Stimulated activated CD4-positive, alpha-beta T cell treated with anti-CD3 and anti-CD28 coated beads, Interleukin-4, amount 100 ng/mL, for 48 hours (primary cell): ENCODE measurements at regions not wholly inside any gene's neighbourhood (a gene's known extent, or its start where the extent isn't known, plus 50 kb on each side); places are given as distances from the start of the nearest gene placed in this dataset.

ENCODE experiments used
- DNase-seq, 2 donors: peaks; one replicate each; pipeline ENCODE4 v3.0.0-alpha.2; 2020; ENCODE audit warnings: low read depth in 2 of 2

- no peak for DNase-seq
Measured at GRCh38 chr14:105844047-105844630, 317.8 kb downstream of the TMEM121 start.

DNA sequence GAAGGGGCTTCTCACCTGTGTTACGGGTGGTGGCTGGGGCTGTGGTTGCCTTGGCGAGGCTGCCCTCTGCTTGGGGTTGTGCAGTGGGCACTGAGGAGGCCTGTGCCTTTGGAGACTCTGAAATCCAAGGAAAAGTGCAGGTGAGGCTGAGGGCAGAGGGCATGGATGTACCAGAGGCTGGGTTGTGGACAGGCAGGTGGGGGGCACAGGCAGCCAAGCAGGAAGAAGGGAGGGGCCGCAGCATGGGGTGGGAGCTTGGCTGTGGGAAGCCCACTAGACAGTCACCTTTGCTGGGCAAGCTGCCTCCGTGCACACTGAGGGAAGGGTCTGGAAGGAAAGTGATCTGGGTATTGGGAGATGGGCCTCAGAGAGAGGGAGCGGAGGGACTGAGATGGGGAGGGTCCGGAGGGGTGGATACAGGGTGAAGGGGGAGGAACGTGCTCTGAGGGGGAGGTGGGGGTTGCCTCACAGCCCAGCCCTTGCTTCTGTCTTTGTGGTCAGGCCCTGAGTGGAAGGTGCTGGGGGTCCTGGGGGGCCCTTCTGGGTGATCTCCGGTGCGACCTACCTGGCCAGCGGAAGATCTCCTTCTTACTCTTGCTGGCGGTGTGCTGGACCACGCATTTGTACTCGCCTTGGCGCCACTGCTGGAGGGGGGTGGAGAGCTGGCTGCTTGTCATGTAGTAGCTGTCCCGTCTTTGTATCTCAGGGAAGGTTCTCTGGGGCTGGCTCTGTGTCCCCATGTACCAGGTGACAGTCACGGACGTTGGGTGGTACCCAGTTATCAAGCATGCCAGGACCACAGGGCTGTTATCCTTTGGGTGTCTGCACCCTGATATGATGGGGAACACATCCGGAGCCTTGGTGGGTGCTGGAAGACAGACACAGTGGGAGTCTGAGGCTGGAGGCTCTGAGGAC lies 318.7 kb downstream of the TMEM121 start:
- no peak for DNase-seq

GRCh38 chr14:105845725-105846309 lies 319.4 kb downstream of the TMEM121 start:
- DNase-seq: no peak

GRCh38 chr14:105846312-105846711 lies 319.9 kb downstream of the TMEM121 start:
- DNase-seq: no peak

DNA sequence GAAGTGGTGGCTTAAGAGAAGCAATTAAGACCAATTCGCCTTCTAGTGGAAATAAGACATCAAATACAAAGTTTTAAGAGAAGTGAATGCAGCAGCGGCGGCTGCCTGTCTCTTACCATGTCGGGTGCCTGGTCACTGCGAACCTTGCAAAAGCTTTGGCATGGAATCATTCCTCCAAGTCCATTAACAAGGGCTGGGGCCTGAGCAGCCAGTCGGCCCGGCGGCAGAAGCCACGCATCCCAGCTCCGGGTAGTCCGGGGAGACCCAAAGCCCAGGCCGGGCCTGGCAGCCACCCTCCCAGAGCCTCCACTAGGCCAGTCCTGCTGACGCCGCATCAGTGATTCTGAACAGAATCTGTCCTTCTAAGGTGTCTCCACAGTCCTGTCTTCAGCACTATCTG lies 321.0 kb downstream of the TMEM121 start:
- no peak for DNase-seq

- no peak for DNase-seq
Measured at GRCh38 chr14:105848570-105848969, 322.2 kb downstream of the TMEM121 start.

- DNase-seq: no peak
Measured at GRCh38 chr14:105849933-105850626, 323.7 kb downstream of the TMEM121 start.

- no peak for DNase-seq
Measured at GRCh38 chr14:105850853-105851581, 324.6 kb downstream of the TMEM121 start.

DNA sequence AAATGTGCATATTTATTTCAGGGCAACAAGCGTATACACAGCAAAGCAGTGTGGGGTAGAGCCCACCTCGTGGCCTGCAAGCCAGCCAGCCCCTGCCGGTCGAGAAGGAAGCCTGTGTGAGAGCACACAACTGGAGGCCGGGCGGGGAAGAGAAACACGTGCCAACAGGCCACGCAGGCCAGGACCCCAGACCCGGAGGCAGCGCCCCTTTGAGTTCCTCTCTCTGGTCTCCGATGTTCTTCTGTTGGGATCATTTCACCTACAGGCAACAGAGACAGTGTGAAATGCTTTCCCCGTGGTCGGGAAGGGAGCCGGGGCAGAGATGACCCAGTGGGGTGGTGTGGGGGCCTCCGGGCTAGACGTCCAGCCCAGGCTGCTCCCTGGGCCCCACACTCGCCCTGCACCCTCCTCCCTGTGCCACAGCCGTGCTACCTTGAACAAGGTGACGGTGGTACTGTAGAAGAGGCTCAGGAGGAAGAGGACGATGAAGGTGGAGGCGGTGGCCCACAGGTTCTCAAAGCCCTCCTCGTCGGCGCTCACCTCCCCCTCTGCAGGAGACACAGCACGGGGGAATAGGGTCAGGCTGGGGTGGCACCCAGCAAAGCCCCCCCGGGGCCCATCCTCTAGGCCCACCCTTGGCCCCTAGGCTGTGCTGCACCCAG lies 325.5 kb downstream of the TMEM121 start:
- DNase-seq: no peak

DNA sequence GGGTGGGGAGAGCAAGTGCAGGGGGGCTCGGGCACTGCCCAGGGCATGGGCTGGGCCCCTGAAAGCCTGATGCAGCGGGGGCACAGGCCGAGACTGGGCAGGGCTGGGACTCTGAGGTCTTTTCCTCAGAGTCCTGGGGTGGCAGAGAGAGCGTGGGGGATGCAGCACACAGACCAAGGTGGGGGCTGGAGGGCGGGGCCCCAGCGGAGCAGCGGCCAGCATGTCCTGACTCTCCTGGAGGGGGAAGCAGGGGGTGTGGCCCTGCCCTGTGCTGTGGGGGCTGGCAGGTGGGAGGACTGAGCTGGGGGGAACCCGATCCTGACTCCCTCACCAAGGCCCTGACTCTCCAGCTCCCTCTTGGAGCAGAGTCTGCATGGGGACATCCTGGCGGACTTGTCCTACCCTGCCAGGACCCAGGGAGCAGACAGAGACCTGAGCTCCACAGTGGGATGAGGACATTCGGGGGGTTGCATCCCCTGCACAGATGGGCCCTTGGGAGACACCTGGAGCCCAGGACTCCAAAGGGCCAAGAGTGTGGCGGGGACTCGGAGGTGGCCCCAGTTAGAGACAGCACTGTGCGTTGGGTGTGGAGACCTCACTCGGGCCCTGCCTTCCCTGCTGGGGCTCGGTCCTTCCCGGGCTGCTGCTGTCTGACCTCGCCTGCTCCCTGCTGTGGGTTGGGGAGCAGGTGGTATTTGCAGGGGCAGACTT lies 326.1 kb downstream of the TMEM121 start:
- DNase-seq: no peak

- DNase-seq: no peak
Measured at GRCh38 chr14:105853089-105853906, 326.9 kb downstream of the TMEM121 start.

- DNase-seq: no peak
Measured at GRCh38 chr14:105853907-105854599, 327.7 kb downstream of the TMEM121 start.

GRCh38 chr14:105854600-105855245 lies 328.3 kb downstream of the TMEM121 start:
- no peak for DNase-seq

DNA sequence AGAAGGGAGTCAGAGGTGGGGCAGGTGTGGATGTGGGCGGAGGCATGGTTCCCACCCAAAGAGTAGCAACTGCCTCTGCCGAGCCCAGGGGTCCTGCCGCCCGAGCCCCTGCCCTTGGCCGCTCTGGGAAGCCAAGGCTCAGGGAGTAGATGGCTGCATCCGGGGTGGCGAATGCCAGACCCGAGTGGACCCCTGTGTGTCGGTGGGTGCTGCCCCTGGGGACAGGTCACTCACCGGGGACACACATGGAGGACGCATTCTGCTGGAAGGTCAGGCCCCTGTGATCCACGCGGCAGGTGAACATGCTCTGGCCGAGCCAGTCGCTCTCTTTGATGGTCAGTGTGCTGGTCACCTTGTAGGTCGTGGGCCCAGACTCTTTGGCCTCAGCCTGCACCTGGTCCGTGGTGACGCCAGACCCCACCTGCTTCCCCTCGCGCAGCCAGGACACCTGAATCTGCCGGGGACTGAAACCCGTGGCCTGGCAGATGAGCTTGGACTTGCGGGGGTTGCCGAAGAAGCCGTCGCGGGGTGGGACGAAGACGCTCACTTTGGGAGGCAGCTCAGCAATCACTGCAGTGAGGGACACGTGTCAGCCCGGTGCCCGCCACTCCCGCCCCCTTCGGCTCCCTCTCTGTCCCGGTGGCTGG lies 329.0 kb downstream of the TMEM121 start:
- no peak for DNase-seq

- DNase-seq: no peak
Measured at GRCh38 chr14:105855893-105856675, 329.7 kb downstream of the TMEM121 start.

- no peak for DNase-seq
Measured at GRCh38 chr14:105856676-105857219, 330.4 kb downstream of the TMEM121 start.
